SU-DHL-6 (cell line): ENCODE measurements at regions not wholly inside any gene's neighbourhood (a gene's known extent, or its start where the extent isn't known, plus 50 kb on each side); places are given as distances from the start of the nearest gene placed in this dataset.

ENCODE experiments used
- H2AFZ ChIP-seq: fragments of 200-600 bp; sonication (generic); 2 replicates; pipeline ENCODE4 v1.6.1; 2014; ENCODE audit warnings: low read depth, mild to moderate bottlenecking, moderate library complexity, mixed read lengths, antibody characterized with exemption, low read length; ENCODE audit not compliant: severe bottlenecking
- H3F3A ChIP-seq: fragments of 200-600 bp; shearing (Covaris generic); 2 replicates; pipeline ENCODE4 v1.6.0; 2016; ENCODE audit warnings: antibody characterized with exemption, mild to moderate bottlenecking; ENCODE audit not compliant: insufficient read depth
- H3K27ac ChIP-seq: fragments of 200-600 bp; sonication (generic); 2 replicates; pipeline ENCODE4 v1.5.1; 2016; ENCODE audit warnings: low read depth, mild to moderate bottlenecking, low read length, moderate library complexity, mixed read lengths
- H3K27me3 ChIP-seq: fragments of 200-600 bp; sonication (generic), shearing (Covaris generic); 2 replicates; pipeline ENCODE4 v1.6.0; 2014; ENCODE audit warnings: mild to moderate bottlenecking, low read length
- H3K36me3 ChIP-seq: fragments of 200-600 bp; sonication (generic); 2 replicates; pipeline ENCODE4 v1.6.1; 2014; ENCODE audit warnings: mild to moderate bottlenecking, low read length, mixed read lengths
- H3K4me2 ChIP-seq: fragments of 300-600, 200-600 bp; shearing (Covaris generic), sonication (generic); 2 replicates; pipeline ENCODE4 v1.6.0; 2014; ENCODE audit warnings: low read length, low read depth, mild to moderate bottlenecking; ENCODE audit not compliant: poor library complexity, severe bottlenecking
- H3K4me3 ChIP-seq: fragments of 200-600 bp; sonication (generic); 2 replicates; pipeline ENCODE4 v1.5.1; 2014; ENCODE audit warnings: antibody characterized with exemption, low read length, mild to moderate bottlenecking, mixed read lengths; ENCODE audit not compliant: insufficient read depth, poor library complexity, severe bottlenecking
- H3K79me2 ChIP-seq: fragments of 200-600 bp; sonication (generic); 2 replicates; pipeline ENCODE4 v1.6.1; 2014; ENCODE audit warnings: mild to moderate bottlenecking, low read length, moderate library complexity; ENCODE audit not compliant: insufficient read depth
- H3K9ac ChIP-seq: fragments of 200-600 bp; sonication (generic); 2 replicates; pipeline ENCODE4 v1.7.0; 2014; ENCODE audit warnings: mild to moderate bottlenecking, low read length
- H3K9me2 ChIP-seq: fragments of 200-600 bp; sonication (generic); replicated peaks from 2 replicates; pipeline ENCODE4 v1.6.1; 2014; ENCODE audit warnings: low read length; ENCODE audit not compliant: insufficient read depth
- H3K9me3 ChIP-seq: fragments of 200-600 bp; sonication (generic); 2 replicates; pipeline ENCODE4 v1.6.1; 2014; ENCODE audit warnings: low read length, mixed read lengths; ENCODE audit not compliant: insufficient read depth
- H4K20me1 ChIP-seq: fragments of 200-600 bp; sonication (generic); 2 replicates; pipeline ENCODE4 v1.6.1; 2014; ENCODE audit warnings: low read depth, mild to moderate bottlenecking, antibody characterized with exemption, low read length, moderate library complexity, mixed read lengths
- EZH2phosphoT487 ChIP-seq: fragments of 200-600 bp; sonication (generic), shearing (Covaris generic); conservative IDR thresholded peaks from 2 replicates; pipeline ENCODE4 v1.6.1; 2018; ENCODE audit warnings: mild to moderate bottlenecking, antibody characterized with exemption, low read length, moderate library complexity, mixed read lengths
- TF ChIP-seq, protein P1 (sequence below): fragments of 200-600 bp; sonication (generic); IDR thresholded peaks from one replicate; pipeline ENCODE4 v1.5.1; 2017; ENCODE audit warnings: antibody characterized with exemption, mild to moderate bottlenecking, low read length, moderate library complexity; ENCODE audit not compliant: insufficient read depth, poor library complexity, severe bottlenecking

DNA sequence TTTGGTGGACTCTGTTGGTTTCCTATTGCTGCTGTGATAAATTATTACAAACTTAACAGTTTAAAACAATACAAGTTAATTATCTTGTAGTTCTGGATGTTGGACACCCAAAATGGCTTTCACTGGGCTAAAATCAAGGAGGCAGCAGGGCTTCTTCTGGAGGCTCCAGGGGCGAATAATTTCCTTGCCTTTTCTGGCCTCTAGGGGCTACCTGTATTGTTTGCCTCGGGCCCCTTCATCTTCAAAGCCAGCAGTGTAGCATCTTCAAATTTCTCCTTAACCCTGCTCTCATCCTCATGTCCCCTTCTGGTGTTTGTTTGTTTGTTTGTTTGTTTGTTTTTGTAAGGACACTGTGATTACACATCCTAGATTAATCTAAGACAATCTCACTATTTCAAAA lies 60.5 kb upstream of the ANKEF1 start:
- Histone ChIP-seq H3K9me3 (no peaks in the 10 kb centered on the region), H3K27me3 (no peaks in the 10 kb centered on the region), H4K20me1 (no peaks in the 10 kb centered on the region), H3K36me3 (no peaks in the 10 kb centered on the region), H3F3A (no peaks in the 10 kb centered on the region), H3K4me2 (no peak overlapping the region), H3K9me2 (no peaks in the 10 kb centered on the region), H3K4me3 (no peak overlapping the region), H3K9ac (no peak overlapping the region), H3K79me2 (no peaks in the 10 kb centered on the region), H3K27ac (no peak overlapping the region), H2AFZ (no peak overlapping the region)
- TF ChIP-seq EZH2phosphoT487, result no peak
- TF ChIP-seq, protein P1, sequence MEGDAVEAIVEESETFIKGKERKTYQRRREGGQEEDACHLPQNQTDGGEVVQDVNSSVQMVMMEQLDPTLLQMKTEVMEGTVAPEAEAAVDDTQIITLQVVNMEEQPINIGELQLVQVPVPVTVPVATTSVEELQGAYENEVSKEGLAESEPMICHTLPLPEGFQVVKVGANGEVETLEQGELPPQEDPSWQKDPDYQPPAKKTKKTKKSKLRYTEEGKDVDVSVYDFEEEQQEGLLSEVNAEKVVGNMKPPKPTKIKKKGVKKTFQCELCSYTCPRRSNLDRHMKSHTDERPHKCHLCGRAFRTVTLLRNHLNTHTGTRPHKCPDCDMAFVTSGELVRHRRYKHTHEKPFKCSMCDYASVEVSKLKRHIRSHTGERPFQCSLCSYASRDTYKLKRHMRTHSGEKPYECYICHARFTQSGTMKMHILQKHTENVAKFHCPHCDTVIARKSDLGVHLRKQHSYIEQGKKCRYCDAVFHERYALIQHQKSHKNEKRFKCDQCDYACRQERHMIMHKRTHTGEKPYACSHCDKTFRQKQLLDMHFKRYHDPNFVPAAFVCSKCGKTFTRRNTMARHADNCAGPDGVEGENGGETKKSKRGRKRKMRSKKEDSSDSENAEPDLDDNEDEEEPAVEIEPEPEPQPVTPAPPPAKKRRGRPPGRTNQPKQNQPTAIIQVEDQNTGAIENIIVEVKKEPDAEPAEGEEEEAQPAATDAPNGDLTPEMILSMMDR, result no peak

DNA sequence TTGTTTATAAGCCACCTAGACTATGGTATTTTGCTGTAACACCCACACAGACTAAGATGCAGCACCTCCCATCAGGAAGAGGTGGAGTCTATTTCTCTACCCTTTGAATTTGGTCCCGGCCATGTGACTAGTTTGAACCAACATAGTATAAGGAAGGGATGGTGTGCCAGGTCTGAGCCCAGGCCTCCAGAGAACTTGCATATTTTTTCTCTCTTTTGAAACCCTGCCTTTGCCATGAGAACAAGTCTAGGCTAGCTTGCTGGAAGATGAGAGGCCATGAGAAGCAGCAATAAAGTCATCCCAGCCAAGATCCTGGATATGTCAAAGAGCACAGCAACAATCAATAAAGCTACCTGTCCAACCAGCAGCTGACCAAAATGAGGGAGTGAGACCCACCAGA lies 63.0 kb upstream of the ANKEF1 start:
- no peaks in the 10 kb centered on the region for H3K9me3 ChIP-seq
- no peak overlapping the region for H3K4me3 ChIP-seq
- H3K9me2 ChIP-seq, result no peaks in the 10 kb centered on the region
- H3K9ac ChIP-seq, result no peak overlapping the region
- no peak overlapping the region for H2AFZ ChIP-seq
- H3K36me3 ChIP-seq, result no peaks in the 10 kb centered on the region
- TF ChIP-seq, protein P1, result no peak
- no peak for TF ChIP-seq EZH2phosphoT487
- H3K79me2 ChIP-seq, result no peaks in the 10 kb centered on the region
- H3F3A ChIP-seq, result no peaks in the 10 kb centered on the region
- no peaks in the 10 kb centered on the region for H3K27me3 ChIP-seq
- no peak overlapping the region for H3K27ac ChIP-seq
- H4K20me1 ChIP-seq, result no peaks in the 10 kb centered on the region
- no peak overlapping the region for H3K4me2 ChIP-seq

GRCh38 chr20:9969626-9970025 lies 65.2 kb upstream of the ANKEF1 start:
- H3K27me3 ChIP-seq, result no peaks in the 10 kb centered on the region
- H3K79me2 ChIP-seq, result no peaks in the 10 kb centered on the region
- H3K36me3 ChIP-seq, result no peaks in the 10 kb centered on the region

More at GRCh38 chr20:9969626-9970025, 65.2 kb upstream of the ANKEF1 start:
- Histone ChIP-seq H3K9ac (no peak overlapping the region), H3K4me3 (no peak overlapping the region), H3K4me2 (no peak overlapping the region), H3K9me3 (no peaks in the 10 kb centered on the region), H3K9me2 (no peaks in the 10 kb centered on the region), H2AFZ (no peak overlapping the region), H3K27ac (no peak overlapping the region), H3F3A (no peaks in the 10 kb centered on the region), H4K20me1 (no peaks in the 10 kb centered on the region)
- TF ChIP-seq, protein P1, result no peak
- TF ChIP-seq EZH2phosphoT487, result no peak
